Ishikawa (cell line): ENCODE measurements at regions not wholly inside any gene's neighbourhood (a gene's known extent, or its start where the extent isn't known, plus 50 kb on each side); places are given as distances from the start of the nearest gene placed in this dataset.

Source experiments
- CEBPB ChIP-seq: IDR thresholded peaks from 2 replicates; pipeline ENCODE4 v1.6.1; 2012
- CREB1 ChIP-seq: IDR thresholded peaks from 2 replicates; pipeline ENCODE4 v1.6.1; 2012; ENCODE audit warnings: low read depth
- EGR1 ChIP-seq: IDR thresholded peaks from 2 replicates; pipeline ENCODE4 v1.6.1; 2012
- EP300 ChIP-seq: IDR thresholded peaks from 2 replicates; pipeline ENCODE4 v1.6.1; 2012; ENCODE audit warnings: borderline replicate concordance
- FOXM1 ChIP-seq: IDR thresholded peaks from 2 replicates; pipeline ENCODE4 v1.6.1; 2012; ENCODE audit warnings: low read depth, borderline replicate concordance
- MAX ChIP-seq: IDR thresholded peaks from 2 replicates; pipeline ENCODE4 v1.6.1; 2012
- NFIC ChIP-seq: IDR thresholded peaks from 2 replicates; pipeline ENCODE4 v1.6.1; 2012
- RAD21 ChIP-seq: IDR thresholded peaks from 2 replicates; pipeline ENCODE4 v1.6.1; 2012; ENCODE audit warnings: low read depth
- TAF1 ChIP-seq: IDR thresholded peaks from 2 replicates; pipeline ENCODE4 v1.6.1; 2012; ENCODE audit warnings: low read depth, mild to moderate bottlenecking
- TCF12 ChIP-seq: IDR thresholded peaks from 2 replicates; pipeline ENCODE4 v1.6.1; 2012; ENCODE audit warnings: low read depth
- TEAD4 ChIP-seq: IDR thresholded peaks from 2 replicates; pipeline ENCODE4 v1.6.1; 2012
- YY1 ChIP-seq: IDR thresholded peaks from 2 replicates; pipeline ENCODE4 v1.6.1; 2012; ENCODE audit warnings: low read depth
- ZBTB7A ChIP-seq: IDR thresholded peaks from 2 replicates; pipeline ENCODE4 v1.6.1; 2012; ENCODE audit warnings: low read depth
- TF ChIP-seq, protein P1 (sequence below): IDR thresholded peaks from 2 replicates; pipeline ENCODE4 v1.6.1; 2012; ENCODE audit warnings: low read depth, mild to moderate bottlenecking
- TF ChIP-seq, protein P2 (sequence below): IDR thresholded peaks from 2 replicates; pipeline ENCODE4 v1.6.1; 2012

DNA sequence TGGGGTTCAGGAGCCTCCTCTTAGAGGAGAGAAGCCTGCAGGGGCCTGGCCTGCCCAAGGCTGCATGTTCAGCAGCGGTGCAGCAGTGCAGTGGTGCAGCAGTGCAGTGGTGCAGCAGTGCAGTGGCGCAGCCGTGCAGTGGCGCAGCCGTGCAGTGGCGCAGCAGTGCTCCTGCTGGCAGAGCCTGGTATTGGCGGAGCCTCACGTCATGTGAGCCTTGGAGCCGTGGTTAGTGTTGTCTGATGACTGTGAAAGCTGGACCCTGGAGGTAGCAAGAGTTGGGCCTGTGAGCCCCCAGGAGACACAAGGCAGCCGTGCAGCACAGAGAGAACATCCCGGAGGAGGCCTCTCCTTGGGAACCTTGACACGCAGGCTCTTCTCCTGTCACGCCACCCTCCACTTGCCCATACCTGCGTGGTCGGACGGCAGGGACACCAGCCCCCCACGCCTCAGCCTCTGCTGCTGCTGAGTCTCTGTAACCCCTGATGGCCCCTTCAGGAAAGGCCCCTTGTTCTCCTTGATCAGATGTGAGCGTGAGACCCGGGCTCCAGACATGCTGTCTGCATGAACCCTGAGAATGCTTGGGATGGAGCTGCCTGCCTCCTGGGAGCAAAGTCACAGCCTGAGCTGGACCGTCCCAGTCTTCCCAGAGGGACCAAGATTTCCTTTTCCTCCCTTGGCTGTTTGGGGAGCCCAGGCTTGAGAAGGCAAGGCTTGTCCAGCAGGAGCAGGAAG is 193.7 kb downstream of the KIF26A start:
- peak; percentile 60 for TF ChIP-seq RAD21
- TF ChIP-seq, protein P1, sequence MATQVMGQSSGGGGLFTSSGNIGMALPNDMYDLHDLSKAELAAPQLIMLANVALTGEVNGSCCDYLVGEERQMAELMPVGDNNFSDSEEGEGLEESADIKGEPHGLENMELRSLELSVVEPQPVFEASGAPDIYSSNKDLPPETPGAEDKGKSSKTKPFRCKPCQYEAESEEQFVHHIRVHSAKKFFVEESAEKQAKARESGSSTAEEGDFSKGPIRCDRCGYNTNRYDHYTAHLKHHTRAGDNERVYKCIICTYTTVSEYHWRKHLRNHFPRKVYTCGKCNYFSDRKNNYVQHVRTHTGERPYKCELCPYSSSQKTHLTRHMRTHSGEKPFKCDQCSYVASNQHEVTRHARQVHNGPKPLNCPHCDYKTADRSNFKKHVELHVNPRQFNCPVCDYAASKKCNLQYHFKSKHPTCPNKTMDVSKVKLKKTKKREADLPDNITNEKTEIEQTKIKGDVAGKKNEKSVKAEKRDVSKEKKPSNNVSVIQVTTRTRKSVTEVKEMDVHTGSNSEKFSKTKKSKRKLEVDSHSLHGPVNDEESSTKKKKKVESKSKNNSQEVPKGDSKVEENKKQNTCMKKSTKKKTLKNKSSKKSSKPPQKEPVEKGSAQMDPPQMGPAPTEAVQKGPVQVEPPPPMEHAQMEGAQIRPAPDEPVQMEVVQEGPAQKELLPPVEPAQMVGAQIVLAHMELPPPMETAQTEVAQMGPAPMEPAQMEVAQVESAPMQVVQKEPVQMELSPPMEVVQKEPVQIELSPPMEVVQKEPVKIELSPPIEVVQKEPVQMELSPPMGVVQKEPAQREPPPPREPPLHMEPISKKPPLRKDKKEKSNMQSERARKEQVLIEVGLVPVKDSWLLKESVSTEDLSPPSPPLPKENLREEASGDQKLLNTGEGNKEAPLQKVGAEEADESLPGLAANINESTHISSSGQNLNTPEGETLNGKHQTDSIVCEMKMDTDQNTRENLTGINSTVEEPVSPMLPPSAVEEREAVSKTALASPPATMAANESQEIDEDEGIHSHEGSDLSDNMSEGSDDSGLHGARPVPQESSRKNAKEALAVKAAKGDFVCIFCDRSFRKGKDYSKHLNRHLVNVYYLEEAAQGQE, result no peak

GRCh38 chr14:104332634-104333270 is 194.4 kb downstream of the KIF26A start:
- TF ChIP-seq MAX (no peak), ZBTB7A (no peak), YY1 (no peak), TCF12 (no peak)

DNA sequence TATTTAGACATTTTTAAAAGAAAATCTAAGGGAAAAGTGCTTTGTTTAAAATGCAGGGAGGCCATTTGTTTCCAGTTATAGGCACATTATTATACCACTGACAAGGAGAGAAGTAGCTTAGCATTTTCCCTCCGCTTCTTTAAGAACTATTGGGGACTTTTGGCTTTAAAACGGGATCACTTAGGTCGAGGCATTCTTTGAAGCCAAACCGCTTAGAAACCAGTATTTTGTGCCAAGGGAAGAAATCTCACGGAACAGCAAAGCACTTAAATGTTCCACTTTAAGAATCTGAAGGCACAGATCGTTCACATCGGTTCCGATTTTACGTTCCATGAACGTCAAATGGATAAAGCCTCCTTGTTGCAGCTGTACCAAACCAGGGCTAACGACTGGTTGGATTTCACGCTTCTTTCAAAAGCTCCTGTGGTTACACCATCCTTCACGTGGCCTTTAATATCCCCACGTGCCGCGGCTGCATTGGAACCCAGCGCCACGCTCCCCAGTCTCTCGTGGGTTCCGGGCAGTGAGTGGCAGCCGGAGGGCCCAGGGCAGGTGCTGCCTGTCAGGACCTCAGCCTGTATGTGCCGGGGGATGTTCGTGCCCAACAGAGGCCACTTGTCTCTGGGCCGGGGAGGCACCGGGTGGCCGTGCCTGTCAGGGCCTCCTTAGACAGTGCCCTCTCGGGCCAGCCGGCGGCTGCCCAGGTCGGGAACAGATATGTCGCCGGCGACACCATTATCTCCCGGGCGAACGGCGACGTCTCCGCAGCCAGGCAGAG is 195.4 kb downstream of the KIF26A start:
- TF ChIP-seq FOXM1, result no peak
- TF ChIP-seq, protein P1, result no peak
- TF ChIP-seq ZBTB7A, result no peak
- no peak for TF ChIP-seq RAD21
- no peak for TF ChIP-seq TCF12
- TF ChIP-seq, protein P2, sequence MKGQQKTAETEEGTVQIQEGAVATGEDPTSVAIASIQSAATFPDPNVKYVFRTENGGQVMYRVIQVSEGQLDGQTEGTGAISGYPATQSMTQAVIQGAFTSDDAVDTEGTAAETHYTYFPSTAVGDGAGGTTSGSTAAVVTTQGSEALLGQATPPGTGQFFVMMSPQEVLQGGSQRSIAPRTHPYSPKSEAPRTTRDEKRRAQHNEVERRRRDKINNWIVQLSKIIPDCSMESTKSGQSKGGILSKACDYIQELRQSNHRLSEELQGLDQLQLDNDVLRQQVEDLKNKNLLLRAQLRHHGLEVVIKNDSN, result no peak
- no peak for TF ChIP-seq TAF1
- no peak for TF ChIP-seq CREB1
- no peak for TF ChIP-seq NFIC
- no peak for TF ChIP-seq YY1
- no peak for TF ChIP-seq EP300
- TF ChIP-seq CEBPB, result no peak
- TF ChIP-seq TEAD4, result no peak
- TF ChIP-seq MAX, result no peak
- TF ChIP-seq EGR1, result no peak

DNA sequence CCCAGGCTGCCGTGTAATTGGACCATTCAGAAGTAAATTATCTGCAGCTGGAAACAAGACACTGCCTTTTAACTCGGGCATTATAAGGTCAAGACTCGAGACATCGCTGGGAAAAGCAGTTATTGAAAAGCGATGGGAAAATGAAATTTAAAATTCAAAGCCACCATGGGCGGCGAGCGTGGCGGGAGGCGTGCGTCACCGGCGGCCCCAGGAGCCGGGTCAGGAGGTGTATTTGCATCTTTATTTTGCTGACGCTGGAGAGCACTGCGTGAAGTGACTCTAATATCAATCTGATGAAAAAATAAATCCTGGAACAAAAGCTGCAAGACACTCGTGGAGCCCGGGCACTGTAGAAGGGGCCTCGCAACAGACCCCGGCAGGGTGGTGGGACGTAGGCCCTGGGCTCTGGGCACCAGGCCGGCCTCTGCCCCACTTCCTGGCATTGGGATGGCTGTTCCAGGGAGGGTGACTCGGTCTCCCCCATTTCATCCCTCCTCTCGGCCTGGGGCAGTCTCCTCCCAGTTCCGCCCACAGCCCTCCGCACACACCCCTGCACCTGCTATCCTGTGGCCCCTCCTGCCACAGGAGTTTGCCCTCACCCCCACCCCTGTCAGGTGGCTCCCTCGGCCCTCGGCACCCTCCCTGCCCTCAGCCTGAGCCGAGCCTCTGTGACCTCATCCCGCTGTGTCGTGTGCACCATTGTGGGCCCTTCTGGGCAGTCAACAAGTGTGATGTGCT is 196.2 kb downstream of the KIF26A start:
- TF ChIP-seq, protein P2, result no peak
- TF ChIP-seq, protein P1, result no peak
- TF ChIP-seq TEAD4 (no peak), ZBTB7A (no peak), TCF12 (no peak)
